HFFc6 (cell line): ENCODE measurements at regions not wholly inside any gene's neighbourhood (a gene's known extent, or its start where the extent isn't known, plus 50 kb on each side); places are given as distances from the start of the nearest gene placed in this dataset.

ENCODE experiments used
- DNase-seq: peaks from one replicate; pipeline ENCODE4 v3.0.0-alpha.2; 2018
- H3K27ac Mint-ChIP-seq: 2 replicates; pipeline ENCODE4 v1.8.0; 2020; ENCODE audit warnings: mild to moderate bottlenecking, mixed read lengths
- H3K27me3 Mint-ChIP-seq: 2 replicates; pipeline ENCODE4 v1.8.0; 2021; ENCODE audit warnings: mild to moderate bottlenecking, moderate library complexity, mixed read lengths; ENCODE audit not compliant: insufficient read depth
- H3K36me3 Mint-ChIP-seq: 2 replicates; pipeline ENCODE4 v1.8.0; 2021; ENCODE audit warnings: low read depth, mixed read lengths
- H3K4me1 Mint-ChIP-seq: 2 replicates; pipeline ENCODE4 v1.8.0; 2020; ENCODE audit warnings: low read depth, mixed read lengths
- H3K4me3 Mint-ChIP-seq: 2 replicates; pipeline ENCODE4 v1.8.0; 2020; ENCODE audit warnings: mild to moderate bottlenecking, moderate library complexity, mixed read lengths
- H3K9me3 Mint-ChIP-seq: 2 replicates; pipeline ENCODE4 v1.8.0; 2020; ENCODE audit warnings: mild to moderate bottlenecking, mixed read lengths
- CTCF ChIP-seq: fragments of 200-600 bp; sonication (generic); IDR thresholded peaks from 2 replicates; pipeline ENCODE4 v1.5.0; 2021; ENCODE audit warnings: antibody characterized with exemption, mild to moderate bottlenecking

GRCh38 chr1:73162564-73162963 is 880.2 kb upstream of the NEGR1 start:
- no peaks in the 10 kb centered on the region for H3K4me1 Mint-ChIP-seq
- H3K36me3 Mint-ChIP-seq: no peaks in the 10 kb centered on the region
- H3K9me3 Mint-ChIP-seq: peaks cover 18% of the 10 kb centered on the region
- no peaks in the 10 kb centered on the region for H3K27me3 Mint-ChIP-seq
- no peak overlapping the region for H3K4me3 Mint-ChIP-seq
- DNase-seq: no peak
- no peak for TF ChIP-seq CTCF
- no peak overlapping the region for H3K27ac Mint-ChIP-seq

- Mint-ChIP-seq H3K4me3 (no peak overlapping the region), H3K27me3 (no peaks in the 10 kb centered on the region), H3K27ac (no peak overlapping the region), H3K9me3 (peaks cover 18% of the 10 kb centered on the region), H3K4me1 (no peaks in the 10 kb centered on the region), H3K36me3 (no peaks in the 10 kb centered on the region)
- no peak for TF ChIP-seq CTCF
- no peak for DNase-seq
These were observed 879.1 kb upstream of the NEGR1 start for GRCh38 chr1:73161418-73161817.

GRCh38 chr1:73160759-73161158 is 878.4 kb upstream of the NEGR1 start:
- H3K36me3 Mint-ChIP-seq: no peaks in the 10 kb centered on the region
- H3K4me1 Mint-ChIP-seq: no peaks in the 10 kb centered on the region
- no peak for TF ChIP-seq CTCF
- H3K27me3 Mint-ChIP-seq: no peaks in the 10 kb centered on the region
- H3K9me3 Mint-ChIP-seq: peaks cover 18% of the 10 kb centered on the region
- no peak for DNase-seq
- H3K27ac Mint-ChIP-seq: no peak overlapping the region
- no peak overlapping the region for H3K4me3 Mint-ChIP-seq

GRCh38 chr1:73144311-73144710 is 862.0 kb upstream of the NEGR1 start:
- Mint-ChIP-seq H3K4me1 (no peaks in the 10 kb centered on the region), H3K4me3 (no peak overlapping the region), H3K27me3 (no peaks in the 10 kb centered on the region), H3K9me3 (peaks cover 35% of the 10 kb centered on the region), H3K36me3 (no peaks in the 10 kb centered on the region), H3K27ac (no peak overlapping the region)
- DNase-seq: no peak
- no peak for TF ChIP-seq CTCF

GRCh38 chr1:73136975-73137374 is 854.6 kb upstream of the NEGR1 start:
- peaks cover 29% of the 10 kb centered on the region for H3K9me3 Mint-ChIP-seq
- H3K27me3 Mint-ChIP-seq: peaks cover 2% of the 10 kb centered on the region; the same call in 1 of the 2 replicates
- H3K36me3 Mint-ChIP-seq: 0 out of 2 replicates have a peak, but pooled peaks cover 4% of the 10 kb centered on the region
- no peak for DNase-seq
- no peaks in the 10 kb centered on the region for H3K4me1 Mint-ChIP-seq
- H3K4me3 Mint-ChIP-seq: no peak overlapping the region
- H3K27ac Mint-ChIP-seq: no peak overlapping the region
- TF ChIP-seq CTCF: no peak

GRCh38 chr1:73106931-73107330 is 824.6 kb upstream of the NEGR1 start:
- Mint-ChIP-seq H3K36me3 (0 out of 2 replicates have a peak, but pooled peaks cover 5% of the 10 kb centered on the region), H3K4me1 (no peaks in the 10 kb centered on the region), H3K4me3 (no peak overlapping the region), H3K9me3 (peaks cover 27% of the 10 kb centered on the region), H3K27ac (no peak overlapping the region), H3K27me3 (no peaks in the 10 kb centered on the region)
- DNase-seq: no peak
- no peak for TF ChIP-seq CTCF
